ENCODE measurements at regions not wholly inside any gene's neighbourhood (a gene's known extent, or its start where the extent isn't known, plus 50 kb on each side); places are given as distances from the start of the nearest gene placed in this dataset.

GRCh38 chrX:126272795-126273497, 106.9 kb upstream of the DCAF12L2 start:
- Histone ChIP-seq H3K4me1 (ENCODE audit: control insufficient read depth, insufficient read depth, low read length) (no peaks in the 10 kb centered on the region), H3K9me3 (ENCODE audit: control insufficient read depth, insufficient read depth, low read depth, low read length) (no peaks in the 10 kb centered on the region; the same call in 1 of the 2 replicates), H3K27ac (ENCODE audit: extremely low read depth, low read depth, low read length) (no peak overlapping the region), H3K4me3 (ENCODE audit: low read depth, low read length) (no peak overlapping the region), H3K36me3 (ENCODE audit: control insufficient read depth in 2 of 2, insufficient read depth in 1 of 2, low read length in 2 of 2) (no peaks in the 10 kb centered on the region)
- ChIA-PET POLR2A (no interaction called here), CTCF (no interaction called here)
- TF ChIP-seq ZNF514 (tag by site-specific recombination; IDR thresholded peaks at IDR 0.05) (no peak), ZFP41 (tag by site-specific recombination; IDR thresholded peaks at IDR 0.05; ENCODE audit: borderline replicate concordance) (no peak), ZNF777 (tag by site-specific recombination; IDR thresholded peaks at IDR 0.05; ENCODE audit: borderline replicate concordance) (no peak), MEIS1 (CRISPR knock-in tag; IDR thresholded peaks at IDR 0.05; ENCODE audit: borderline replicate concordance) (no peak)

GRCh38 chrX:126265116-126265515, 99.0 kb upstream of the DCAF12L2 start:
- Histone ChIP-seq H3K36me3 (ENCODE audit: control insufficient read depth in 2 of 2, insufficient read depth in 1 of 2, low read length in 2 of 2) (no peaks in the 10 kb centered on the region), H3K9me3 (ENCODE audit: control insufficient read depth, insufficient read depth, low read depth, low read length) (no peaks in the 10 kb centered on the region), H3K4me1 (ENCODE audit: control insufficient read depth, insufficient read depth, low read length) (no peaks in the 10 kb centered on the region), H3K4me3 (ENCODE audit: low read depth, low read length) (no peak overlapping the region), H3K27ac (ENCODE audit: extremely low read depth, low read depth, low read length) (no peak overlapping the region)
- TF ChIP-seq MYNN (tag by site-specific recombination; IDR thresholded peaks at IDR 0.05; ENCODE audit: borderline replicate concordance) = no peak
- TF ChIP-seq ZNF148 (tag by site-specific recombination; IDR thresholded peaks at IDR 0.05; ENCODE audit: borderline replicate concordance) = no peak
- TF ChIP-seq ZNF133 (tag by site-specific recombination; IDR thresholded peaks at IDR 0.05) = no peak
- no peak for TF ChIP-seq BCL6B (tag by site-specific recombination; IDR thresholded peaks at IDR 0.05)
- no peak for TF ChIP-seq ZNF324 (tag by site-specific recombination; IDR thresholded peaks at IDR 0.05)
- POLR2A ChIA-PET = no interaction called here
- CTCF ChIA-PET = no interaction called here

GRCh38 chrX:126238220-126238619, 72.1 kb upstream of the DCAF12L2 start:
- ChIA-PET POLR2A (no interaction called here), CTCF (no interaction called here)
- H3K36me3 ChIP-seq (ENCODE audit: control insufficient read depth in 2 of 2, insufficient read depth in 1 of 2, low read length in 2 of 2) = no peaks in the 10 kb centered on the region
- H3K9me3 ChIP-seq (ENCODE audit: control insufficient read depth, insufficient read depth, low read depth, low read length) = no peaks in the 10 kb centered on the region
- H3K4me1 ChIP-seq (ENCODE audit: control insufficient read depth, insufficient read depth, low read length) = no peaks in the 10 kb centered on the region
- H3K4me3 ChIP-seq (ENCODE audit: low read depth, low read length) = no peak overlapping the region
- no peak overlapping the region for H3K27ac ChIP-seq (ENCODE audit: extremely low read depth, low read depth, low read length)
- TF ChIP-seq ZBTB49 (tag by site-specific recombination; IDR thresholded peaks at IDR 0.05; ENCODE audit: low read depth) (no peak), ZNF354C (tag by site-specific recombination; IDR thresholded peaks at IDR 0.05; ENCODE audit: borderline replicate concordance, low read depth) (no peak), CTCF (tag by site-specific recombination; IDR thresholded peaks at IDR 0.05) (no peak), ZBTB17 (tag by site-specific recombination; IDR thresholded peaks at IDR 0.05) (no peak), ZNF626 (tag by site-specific recombination; IDR thresholded peaks at IDR 0.05) (no peak), ZNF404 (tag by site-specific recombination; IDR thresholded peaks at IDR 0.05) (no peak), ZNF560 (tag by site-specific recombination; IDR thresholded peaks at IDR 0.05; ENCODE audit: borderline replicate concordance) (no peak), SP3 (tag by site-specific recombination; IDR thresholded peaks at IDR 0.05) (no peak), ZNF394 (tag by site-specific recombination; IDR thresholded peaks at IDR 0.05; ENCODE audit: borderline replicate concordance) (no peak), ZNF398 (tag by site-specific recombination; IDR thresholded peaks at IDR 0.05) (no peak)
